HG02571 (cell line): ENCODE measurements at regions not wholly inside any gene's neighbourhood (a gene's known extent, or its start where the extent isn't known, plus 50 kb on each side); places are given as distances from the start of the nearest gene placed in this dataset.

Source experiments
- ATAC-seq: cut with Tn5 transposase; IDR thresholded peaks from one replicate; pipeline ENCODE4 v1.9.1; 2021; ENCODE audit warnings: mild to moderate bottlenecking, moderate library complexity; ENCODE audit not compliant: unreplicated experiment

DNA sequence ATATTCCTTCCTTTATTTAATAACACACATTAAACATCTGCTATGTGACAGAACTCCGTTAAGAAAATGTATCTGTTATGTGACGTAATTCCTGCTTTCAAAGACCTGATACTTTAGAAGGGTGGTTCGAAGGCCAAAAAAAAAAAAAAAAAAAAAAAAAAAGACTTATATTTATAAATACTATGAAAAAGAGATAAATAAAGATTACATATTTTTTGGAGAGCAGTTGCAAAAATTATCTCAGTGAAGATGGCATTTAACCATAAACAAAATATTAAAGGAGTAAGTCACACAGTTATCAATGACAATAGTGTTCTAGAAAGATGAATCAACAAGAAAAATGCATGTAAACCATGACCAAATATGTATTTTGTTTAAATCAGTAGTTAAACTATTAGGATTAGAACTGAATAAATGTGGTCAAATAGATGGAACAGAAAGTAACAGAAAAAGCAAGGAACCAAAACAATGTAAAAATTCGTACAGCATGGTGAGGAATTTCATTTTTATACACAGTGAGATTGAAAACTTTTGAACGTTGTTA is 612.3 kb upstream of the SLITRK5 start:
- no peak for ATAC-seq

DNA sequence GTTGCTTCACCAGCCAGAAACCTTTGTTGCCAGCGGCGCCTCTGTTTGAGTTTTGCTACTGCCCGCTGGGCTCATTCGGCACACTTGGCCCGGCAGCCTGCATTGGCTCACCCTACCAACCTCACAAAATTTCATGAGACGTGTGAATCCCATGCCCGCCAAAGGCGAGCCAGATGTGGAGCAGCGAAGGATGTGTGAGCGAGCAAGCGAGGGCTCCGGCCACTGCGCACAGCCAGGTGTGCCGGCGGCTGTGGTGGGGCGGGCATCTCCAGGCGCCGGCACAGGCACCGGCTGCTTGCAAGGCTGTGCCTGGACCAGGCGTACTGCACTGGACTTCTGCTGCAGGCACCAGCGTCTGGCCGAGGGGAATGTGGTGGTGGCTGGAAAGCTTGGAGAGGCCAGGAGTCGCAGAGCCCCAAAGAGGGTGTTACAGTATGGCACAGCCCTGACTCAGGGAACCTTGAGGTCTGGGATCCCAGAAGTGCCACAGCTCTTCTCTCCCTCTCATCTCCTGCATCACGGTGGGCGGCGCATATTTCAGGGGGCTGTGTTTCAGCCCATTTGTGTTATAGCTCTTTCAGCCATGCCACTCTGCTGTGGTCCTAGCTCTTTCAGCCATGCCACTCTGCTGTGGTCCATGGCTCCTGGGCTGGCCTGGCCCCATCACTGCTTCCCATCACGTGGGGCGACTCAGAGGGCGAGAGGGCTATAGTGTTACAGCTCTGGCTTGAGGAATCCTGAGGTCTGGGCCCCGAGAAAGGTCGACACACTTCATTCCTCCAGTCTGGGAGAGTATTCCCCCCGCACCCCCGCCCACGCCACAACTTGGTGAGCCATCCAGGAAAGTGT is 592.0 kb upstream of the SLITRK5 start:
- ATAC-seq = no peak

DNA sequence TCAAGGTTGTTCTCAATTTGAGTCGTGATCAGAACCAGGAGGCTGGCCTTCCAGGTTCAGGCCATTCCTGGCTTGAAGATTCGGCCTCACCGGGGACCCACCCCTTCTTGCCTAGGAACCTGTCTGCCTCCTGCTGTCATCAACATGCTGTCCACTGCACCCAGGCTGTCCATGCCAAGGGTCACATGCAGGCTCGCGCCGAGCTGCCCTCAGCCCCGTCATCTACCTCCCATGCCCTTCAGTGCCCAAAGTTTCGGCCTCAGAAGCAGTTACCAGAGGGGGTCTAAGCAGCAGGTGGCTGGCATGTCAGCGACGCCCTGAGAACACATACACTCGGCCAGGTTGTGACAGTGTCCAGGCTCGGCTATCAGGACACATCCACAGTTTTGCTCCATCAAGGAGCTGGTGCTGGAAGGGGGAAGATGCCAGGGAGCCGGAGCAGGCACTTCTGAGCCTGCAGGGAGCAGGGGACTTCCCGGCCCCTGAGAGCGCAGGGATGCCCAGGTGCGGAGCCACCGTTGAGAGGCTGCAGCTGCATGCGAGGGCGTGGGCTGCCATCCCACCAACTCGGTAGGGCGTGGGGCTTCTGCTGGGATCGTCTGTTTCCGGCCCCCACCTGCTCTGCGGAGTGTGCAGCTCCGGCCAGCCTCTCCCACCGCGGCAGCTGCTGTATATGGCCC is 590.9 kb upstream of the SLITRK5 start:
- ATAC-seq = no peak

DNA sequence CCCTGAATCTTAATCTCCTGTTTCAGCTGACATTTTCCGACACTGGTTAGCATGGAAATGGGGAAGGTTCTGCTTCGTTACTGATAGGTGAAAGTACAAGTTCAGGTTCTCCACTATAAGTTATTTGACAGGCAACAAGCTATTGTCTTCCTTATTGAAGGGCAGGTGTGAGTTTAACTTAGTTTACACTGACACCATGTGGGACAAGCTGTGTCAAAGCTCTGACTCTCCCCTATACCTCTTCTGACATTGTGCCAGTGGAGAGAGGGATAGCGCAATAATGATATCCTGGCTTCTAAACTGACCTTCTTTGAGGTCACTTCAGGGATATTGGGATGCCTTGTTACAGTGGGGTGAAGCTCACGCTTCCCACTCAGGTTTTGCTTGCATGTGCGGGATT is 587.0 kb upstream of the SLITRK5 start:
- no peak for ATAC-seq

DNA sequence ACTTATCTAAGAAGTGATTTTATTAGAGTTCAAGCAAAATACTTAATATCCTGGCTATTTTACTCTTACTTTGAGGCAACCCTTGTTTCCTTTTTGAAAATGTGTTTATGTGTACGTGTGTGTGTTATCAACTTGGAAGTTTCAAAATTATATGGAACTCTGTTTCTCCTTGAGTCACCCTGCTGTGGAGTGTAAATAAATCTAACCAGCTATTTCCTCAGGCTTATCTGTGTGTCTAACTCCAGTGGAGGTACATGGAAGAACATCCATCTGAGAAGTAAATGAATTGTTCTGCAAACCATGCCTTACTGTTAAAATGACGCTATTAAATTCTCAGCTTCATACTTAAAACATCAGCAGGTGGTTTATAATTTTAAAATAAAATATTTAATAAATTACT is 583.4 kb upstream of the SLITRK5 start:
- no peak for ATAC-seq

DNA sequence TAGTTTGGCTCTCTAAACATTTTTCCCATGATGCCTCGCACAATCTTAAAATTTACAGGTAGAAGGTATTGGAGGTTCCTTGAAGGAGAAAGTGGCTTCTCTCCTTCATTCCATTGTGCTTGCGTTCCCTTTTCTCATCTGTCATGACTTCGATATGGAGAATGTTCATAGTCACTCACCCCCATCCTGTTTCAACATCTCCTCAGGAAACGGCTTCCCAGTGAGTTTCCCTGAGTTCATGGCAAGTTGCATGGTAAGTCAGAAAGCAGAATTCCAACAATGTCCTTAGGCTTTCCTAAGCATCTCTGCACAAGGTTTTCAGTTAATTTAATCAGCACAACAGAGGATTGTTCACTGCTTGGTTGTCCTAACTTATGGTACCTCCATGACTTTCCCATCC is 581.8 kb upstream of the SLITRK5 start:
- no peak for ATAC-seq

DNA sequence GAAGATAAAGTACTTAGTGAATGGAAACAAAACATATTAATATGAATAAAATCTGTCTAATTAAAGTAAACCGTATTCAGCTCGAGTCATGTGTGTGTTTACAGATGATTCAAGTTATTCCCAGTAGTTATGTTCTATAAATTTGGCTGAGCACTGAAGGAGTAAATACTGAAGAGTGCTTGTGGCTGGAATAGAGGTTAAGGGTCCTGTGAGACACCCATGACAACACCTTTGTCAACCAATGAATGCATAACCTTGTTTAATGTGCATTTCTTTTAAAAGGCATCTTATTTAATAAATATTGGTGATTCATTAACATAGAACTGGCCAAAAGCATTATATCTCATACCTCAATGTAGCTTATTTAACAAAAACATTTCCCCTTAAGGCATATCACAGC is 577.8 kb upstream of the SLITRK5 start:
- no peak for ATAC-seq

DNA sequence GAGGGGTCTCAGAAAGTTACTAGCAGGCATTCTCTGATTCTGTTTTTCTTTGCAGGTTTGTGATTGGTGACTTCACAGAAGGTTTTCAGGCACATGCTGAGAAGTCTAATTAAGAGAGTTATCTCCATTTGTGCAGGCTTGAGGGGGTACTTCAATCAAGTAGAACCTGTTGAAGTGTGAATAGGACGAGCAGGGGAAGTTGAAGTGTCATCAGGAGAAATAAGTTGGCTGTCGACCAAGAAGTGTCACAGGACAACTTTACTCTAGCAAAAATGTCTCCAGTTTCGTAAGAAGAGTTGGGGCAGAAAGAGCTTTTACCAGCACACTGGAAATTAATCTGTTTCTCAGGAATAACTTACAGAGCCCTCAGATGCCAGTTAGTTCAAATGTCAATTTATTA is 576.5 kb upstream of the SLITRK5 start:
- no peak for ATAC-seq

DNA sequence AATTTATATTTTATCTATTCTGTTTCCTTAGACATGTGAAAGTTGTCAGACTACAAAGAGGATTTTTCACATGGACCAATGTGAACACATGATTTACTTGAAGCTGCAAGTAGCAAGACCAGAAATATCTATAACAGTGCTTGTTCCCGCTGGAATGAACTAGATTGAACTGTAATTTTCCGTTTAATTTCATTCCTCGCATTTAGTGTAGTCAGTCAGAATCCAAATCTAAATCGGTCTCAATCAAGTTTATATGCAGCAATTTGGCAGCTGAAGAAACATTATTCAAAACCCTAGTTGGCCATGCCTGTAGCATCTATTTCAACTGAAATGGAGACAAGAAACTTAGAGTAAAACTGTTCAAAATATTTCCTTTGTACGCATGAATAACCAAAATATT is 570.7 kb upstream of the SLITRK5 start:
- ATAC-seq = no peak

DNA sequence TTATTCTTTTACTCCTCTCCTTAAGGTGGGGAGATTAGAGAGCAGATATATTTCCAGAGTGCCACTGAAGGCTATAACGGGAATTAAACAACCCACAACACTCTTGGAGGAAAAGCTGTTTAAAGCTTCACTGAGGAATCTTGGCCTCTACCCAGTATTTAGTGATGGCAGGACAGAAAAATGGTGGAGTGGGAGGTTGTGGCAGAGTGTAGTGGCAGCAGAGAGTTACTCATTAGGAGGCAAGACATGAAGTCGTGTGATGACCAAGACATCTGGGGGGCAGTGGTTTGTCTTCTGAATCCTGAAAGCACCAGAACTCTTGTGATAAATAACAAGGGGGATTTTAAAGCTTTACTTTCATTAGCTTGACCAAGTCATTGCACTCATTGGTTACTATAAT is 563.5 kb upstream of the SLITRK5 start:
- ATAC-seq = no peak

DNA sequence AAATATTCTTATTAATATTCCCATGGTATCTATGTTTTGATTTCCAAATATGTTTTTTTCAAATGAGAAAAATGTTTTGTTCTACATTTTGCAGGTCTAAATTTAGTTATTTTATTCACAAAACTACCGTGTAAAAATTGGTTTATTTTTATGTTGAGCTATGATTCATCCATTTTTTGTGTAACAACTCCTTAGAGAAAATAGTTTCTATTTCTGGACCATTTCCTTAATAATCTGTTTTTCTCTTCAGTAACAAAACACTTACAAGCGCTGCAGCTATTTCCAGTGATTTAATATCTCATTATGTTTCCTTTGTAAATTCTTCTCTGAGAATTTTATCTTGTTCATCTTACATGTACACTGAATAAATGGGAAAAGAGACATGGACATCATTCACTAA is 550.7 kb upstream of the SLITRK5 start:
- ATAC-seq = no peak

DNA sequence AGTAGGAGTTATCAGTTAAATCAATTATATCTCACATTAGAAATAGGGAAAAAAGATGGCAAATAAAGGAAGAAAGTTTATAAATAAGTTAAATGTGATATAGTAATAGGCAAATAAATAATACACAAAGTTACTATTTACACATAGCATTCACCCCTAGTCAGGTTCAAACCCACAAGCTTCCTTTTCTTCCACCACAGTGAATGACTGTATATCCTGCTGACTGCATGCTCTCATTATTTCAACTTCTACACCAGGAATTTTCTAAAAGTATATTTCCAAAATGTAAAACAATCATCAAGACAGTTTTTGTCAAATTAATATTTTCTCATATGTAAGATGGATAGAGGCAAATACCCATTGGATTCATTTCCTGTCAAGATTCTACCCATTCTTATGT is 548.6 kb upstream of the SLITRK5 start:
- ATAC-seq = no peak

DNA sequence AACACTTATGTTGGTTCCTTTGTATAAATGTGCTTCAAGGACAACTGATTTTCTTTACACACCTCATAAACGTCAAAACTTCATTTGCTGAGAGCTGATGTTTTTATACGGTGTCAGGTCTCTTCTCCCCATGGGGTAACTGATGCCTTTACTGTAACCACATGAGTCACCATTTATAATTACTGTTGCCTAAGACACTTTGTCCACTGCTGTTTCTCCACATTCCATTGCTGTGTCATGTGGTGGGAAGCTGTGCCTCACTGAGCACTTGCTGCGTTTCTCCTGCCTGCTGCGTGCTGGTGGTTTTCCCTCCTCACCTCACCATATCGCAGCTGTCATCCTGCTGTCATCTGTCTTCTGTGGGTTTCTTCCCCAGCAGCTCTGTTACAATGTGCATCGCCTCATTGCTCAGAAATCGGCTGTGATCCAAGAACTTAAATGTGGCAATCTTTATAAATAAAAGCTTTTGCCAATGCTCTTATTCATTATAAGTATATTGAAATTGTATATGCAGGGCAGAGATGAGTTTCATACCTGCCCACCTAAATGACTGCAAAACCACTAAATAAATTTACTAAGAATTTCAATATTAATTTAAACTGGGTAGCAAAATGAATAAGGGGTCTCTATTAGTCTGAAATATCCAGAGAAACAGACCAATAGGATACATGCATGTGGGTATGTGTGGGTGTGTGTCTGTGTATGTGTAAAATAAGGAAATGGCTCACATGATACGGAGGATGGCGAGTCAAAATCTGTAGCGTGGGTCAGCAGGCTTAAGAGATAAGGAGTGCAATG is 547.0 kb upstream of the SLITRK5 start:
- ATAC-seq = no peak

DNA sequence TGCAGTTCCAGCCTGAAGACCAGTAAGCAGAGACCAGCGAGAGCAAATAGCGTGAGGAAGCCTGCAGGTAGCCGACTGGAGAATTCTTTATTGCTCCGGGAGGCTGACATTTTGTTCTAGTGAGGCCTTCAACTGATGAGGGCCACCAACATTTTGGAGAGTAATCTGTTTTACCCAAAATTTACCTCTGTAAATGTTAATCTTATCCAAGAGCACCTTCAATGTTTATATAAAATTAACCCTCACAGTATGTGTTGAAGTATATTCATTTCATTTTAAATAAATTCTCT is 546.4 kb upstream of the SLITRK5 start:
- no peak for ATAC-seq

DNA sequence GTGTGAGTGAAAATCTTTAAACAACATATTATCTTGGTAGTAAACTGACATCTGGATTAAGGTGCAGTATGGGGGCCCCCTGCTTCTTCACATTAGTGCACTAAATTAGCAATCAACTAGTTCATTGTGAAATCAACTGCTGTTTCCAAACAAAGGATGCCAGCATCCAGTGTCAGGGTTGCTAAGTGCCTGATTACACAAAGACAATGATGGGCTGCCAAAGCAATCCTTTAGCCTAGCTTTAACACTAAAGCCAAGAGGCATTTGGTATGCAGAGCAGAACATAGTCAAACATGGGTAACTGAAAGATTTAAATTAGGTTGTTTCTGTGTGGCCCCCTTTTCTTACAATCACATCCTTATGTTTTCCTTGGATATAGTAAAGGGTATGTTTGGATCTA is 543.1 kb upstream of the SLITRK5 start:
- ATAC-seq = no peak

DNA sequence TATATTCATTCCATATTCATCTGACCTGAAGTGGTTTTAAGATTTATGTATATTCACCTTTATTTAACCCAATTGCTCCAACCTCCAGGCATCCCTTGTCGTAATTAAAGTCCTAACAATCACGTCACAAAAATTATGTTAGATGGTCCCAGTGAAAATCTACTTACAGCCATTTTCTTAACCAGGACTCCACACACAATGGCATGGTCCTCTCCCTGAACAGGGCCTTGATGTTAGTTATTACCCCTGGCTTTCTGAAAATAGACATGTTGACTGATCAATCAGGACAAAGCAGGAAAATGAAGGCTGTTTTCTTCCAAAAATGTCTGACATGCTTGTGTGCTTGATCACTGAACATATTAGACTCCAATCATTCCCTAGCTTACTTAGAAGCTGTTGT is 542.7 kb upstream of the SLITRK5 start:
- no peak for ATAC-seq

DNA sequence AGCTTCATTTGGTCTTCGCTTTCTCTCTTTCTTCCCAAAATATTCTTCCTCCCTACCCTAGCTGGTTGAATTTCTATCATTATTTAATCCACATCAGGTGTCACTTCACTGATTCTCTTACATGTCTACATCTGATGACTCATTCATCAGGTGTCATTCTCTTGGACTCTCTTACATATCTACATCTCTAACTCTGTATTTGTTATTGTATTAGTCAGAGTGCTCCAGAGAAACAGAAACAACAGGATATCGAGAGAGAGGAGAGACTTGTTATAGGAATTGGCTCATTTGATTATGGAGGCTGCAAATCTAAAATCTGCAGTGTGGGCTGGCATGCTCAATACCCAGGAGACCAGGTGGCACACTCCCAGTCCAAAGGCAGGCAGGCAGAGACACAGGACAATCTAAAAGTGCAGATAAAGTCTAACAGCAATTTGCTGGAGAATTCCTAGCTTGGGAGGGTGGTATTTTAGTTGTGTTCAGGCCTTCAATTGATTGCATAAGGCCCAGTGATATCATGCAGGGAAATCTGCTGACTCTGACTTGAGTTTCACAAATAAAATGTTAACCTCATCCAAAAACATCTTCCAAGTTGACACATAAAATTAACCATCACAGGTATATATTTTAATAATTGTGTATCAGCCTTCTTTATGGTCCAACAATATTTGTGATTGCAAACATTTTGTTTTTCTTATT is 541.4 kb upstream of the SLITRK5 start:
- ATAC-seq = no peak

DNA sequence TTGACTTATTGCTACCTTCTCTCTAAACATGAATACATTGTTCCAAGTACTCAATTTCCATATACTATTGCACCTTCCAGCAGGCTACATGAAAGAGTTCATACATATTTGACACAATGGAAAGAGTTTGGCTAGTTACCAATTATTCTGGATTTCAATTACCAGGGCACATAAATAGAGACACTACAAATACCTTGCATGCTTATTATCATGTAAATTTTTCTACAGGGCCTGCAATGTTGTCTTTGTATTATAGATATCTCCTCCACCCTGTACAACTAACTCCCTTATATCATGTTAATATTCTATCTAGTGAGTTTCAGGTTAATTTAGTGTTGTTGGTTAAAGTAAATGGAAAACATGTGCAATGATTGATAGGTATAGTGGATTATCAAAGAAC is 540.7 kb upstream of the SLITRK5 start:
- no peak for ATAC-seq

DNA sequence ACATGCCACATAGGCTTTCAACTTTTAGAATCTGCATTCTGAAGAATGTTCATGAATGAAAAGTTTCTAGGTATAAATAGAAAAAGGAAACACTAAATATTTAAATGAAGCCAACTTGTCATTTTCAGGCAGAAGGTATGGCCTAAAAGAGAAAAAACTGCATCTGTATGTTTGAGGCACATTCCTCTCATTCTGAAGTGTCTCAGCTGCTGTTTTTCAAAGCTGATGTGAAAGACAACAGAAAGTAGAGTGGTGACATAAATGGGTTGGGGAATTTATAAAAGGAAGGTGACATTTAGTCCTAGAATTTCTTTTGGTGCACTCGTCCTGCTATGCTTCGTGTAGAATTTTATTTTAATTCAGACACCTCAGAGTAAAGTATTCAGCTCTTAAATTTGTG is 539.6 kb upstream of the SLITRK5 start:
- ATAC-seq = no peak

DNA sequence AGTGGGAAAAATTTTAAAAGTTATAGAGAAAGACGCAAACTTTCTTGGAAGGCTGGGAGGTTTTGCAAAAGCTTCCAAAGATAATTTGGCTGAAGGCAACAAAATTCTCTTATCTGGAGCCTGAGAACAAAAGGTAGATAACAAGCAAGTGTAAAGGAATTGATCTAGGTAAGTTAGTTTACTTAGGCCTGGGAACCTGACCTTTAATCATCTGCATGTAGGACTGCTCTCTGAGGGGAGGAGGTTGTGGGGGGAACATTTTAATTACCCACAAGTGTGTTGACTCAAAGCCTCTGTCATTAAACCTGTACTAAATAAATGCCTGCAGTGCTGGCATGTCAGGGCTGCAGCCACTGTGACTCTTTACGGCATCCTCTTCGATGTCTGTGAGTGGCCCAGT is 532.3 kb upstream of the SLITRK5 start:
- ATAC-seq = no peak

DNA sequence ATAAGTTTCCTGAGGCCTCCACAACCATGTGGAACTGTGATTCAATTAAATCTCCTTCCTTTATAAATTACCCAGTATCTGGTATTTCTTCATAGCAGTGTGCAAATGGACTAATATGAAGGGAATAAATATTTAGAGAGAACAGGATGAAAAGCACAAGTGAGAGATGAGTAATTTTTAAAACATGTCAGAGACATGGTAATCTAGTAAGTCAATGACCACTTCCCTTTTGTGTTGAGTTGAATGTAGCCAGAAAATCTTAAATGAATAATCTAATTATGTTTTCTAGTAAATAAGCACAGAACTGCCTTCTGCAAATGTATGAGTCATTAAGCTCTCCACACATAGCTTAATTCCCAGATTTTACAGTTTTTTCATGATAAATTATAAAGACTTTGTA is 524.1 kb upstream of the SLITRK5 start:
- no peak for ATAC-seq
